ENCODE measurements at regions not wholly inside any gene's neighbourhood (a gene's known extent, or its start where the extent isn't known, plus 50 kb on each side); places are given as distances from the start of the nearest gene placed in this dataset.

GRCh38 chrX:102784550-102784949, 64.0 kb downstream of the GPRASP3 start:
- H3K4me3 ChIP-seq (ENCODE audit: low read depth in 1 of 3, low read length in 3 of 3), result no peak overlapping the region
- WGBS, result 85% methylated on average over 4 of the region's 4 CpGs
- H3K27ac ChIP-seq (ENCODE audit: low read depth in 1 of 2, low read length in 2 of 2), result no peak overlapping the region
- H3K27me3 ChIP-seq (ENCODE audit: control insufficient read depth in 4 of 4, insufficient read depth in 4 of 4, low read length in 3 of 4), result no peaks in the 10 kb centered on the region
- H3K9ac ChIP-seq (ENCODE audit: low read depth in 1 of 2, low read length in 2 of 2), result no peak overlapping the region
- no peaks in the 10 kb centered on the region for H3K36me3 ChIP-seq (ENCODE audit: control insufficient read depth in 4 of 4, insufficient read depth in 3 of 4, low read depth in 1 of 4, low read length in 3 of 4)
- H3K9me3 ChIP-seq (ENCODE audit: control insufficient read depth in 4 of 4, low read length in 3 of 4), result no peaks in the 10 kb centered on the region
- DNase-seq (ENCODE audit: low spot score), result no peak
- no peaks in the 10 kb centered on the region for H3K4me1 ChIP-seq (ENCODE audit: control insufficient read depth in 4 of 4, insufficient read depth in 4 of 4, low read length in 3 of 4)
- no peak for TF ChIP-seq EGR1 (IDR thresholded peaks at IDR 0.05; ENCODE audit: low read depth in 2 of 2)
- TF ChIP-seq GABPA (IDR thresholded peaks at IDR 0.05 in 1 of 2, conservative IDR thresholded peaks at IDR 0.05 in 1 of 2), result no peak
- no peak for TF ChIP-seq NR2F2 (IDR thresholded peaks at IDR 0.05)
- TF ChIP-seq, protein P1, sequence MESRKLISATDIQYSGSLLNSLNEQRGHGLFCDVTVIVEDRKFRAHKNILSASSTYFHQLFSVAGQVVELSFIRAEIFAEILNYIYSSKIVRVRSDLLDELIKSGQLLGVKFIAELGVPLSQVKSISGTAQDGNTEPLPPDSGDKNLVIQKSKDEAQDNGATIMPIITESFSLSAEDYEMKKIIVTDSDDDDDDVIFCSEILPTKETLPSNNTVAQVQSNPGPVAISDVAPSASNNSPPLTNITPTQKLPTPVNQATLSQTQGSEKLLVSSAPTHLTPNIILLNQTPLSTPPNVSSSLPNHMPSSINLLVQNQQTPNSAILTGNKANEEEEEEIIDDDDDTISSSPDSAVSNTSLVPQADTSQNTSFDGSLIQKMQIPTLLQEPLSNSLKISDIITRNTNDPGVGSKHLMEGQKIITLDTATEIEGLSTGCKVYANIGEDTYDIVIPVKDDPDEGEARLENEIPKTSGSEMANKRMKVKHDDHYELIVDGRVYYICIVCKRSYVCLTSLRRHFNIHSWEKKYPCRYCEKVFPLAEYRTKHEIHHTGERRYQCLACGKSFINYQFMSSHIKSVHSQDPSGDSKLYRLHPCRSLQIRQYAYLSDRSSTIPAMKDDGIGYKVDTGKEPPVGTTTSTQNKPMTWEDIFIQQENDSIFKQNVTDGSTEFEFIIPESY (IDR thresholded peaks at IDR 0.05), result no peak
- no peak for TF ChIP-seq FOXA1 (IDR thresholded peaks at IDR 0.05)
- TF ChIP-seq JUND (IDR thresholded peaks at IDR 0.05), result no peak
- TF ChIP-seq HNF4A (conservative IDR thresholded peaks at IDR 0.05), result no peak
- TF ChIP-seq YY1 (IDR thresholded peaks at IDR 0.05), result no peak
- TF ChIP-seq MAX (IDR thresholded peaks at IDR 0.05), result no peak
- TF ChIP-seq CTCF (IDR thresholded peaks at IDR 0.05; ENCODE audit: low read depth, low read length, missing input control), result no peak
- TF ChIP-seq HNF4G (IDR thresholded peaks at IDR 0.05), result no peak
- TF ChIP-seq RXRA (IDR thresholded peaks at IDR 0.05), result no peak
- TF ChIP-seq RAD21 (IDR thresholded peaks at IDR 0.05), result no peak
- TF ChIP-seq, protein P2, sequence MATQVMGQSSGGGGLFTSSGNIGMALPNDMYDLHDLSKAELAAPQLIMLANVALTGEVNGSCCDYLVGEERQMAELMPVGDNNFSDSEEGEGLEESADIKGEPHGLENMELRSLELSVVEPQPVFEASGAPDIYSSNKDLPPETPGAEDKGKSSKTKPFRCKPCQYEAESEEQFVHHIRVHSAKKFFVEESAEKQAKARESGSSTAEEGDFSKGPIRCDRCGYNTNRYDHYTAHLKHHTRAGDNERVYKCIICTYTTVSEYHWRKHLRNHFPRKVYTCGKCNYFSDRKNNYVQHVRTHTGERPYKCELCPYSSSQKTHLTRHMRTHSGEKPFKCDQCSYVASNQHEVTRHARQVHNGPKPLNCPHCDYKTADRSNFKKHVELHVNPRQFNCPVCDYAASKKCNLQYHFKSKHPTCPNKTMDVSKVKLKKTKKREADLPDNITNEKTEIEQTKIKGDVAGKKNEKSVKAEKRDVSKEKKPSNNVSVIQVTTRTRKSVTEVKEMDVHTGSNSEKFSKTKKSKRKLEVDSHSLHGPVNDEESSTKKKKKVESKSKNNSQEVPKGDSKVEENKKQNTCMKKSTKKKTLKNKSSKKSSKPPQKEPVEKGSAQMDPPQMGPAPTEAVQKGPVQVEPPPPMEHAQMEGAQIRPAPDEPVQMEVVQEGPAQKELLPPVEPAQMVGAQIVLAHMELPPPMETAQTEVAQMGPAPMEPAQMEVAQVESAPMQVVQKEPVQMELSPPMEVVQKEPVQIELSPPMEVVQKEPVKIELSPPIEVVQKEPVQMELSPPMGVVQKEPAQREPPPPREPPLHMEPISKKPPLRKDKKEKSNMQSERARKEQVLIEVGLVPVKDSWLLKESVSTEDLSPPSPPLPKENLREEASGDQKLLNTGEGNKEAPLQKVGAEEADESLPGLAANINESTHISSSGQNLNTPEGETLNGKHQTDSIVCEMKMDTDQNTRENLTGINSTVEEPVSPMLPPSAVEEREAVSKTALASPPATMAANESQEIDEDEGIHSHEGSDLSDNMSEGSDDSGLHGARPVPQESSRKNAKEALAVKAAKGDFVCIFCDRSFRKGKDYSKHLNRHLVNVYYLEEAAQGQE (IDR thresholded peaks at IDR 0.05), result no peak
- no peak for TF ChIP-seq TAF1 (conservative IDR thresholded peaks at IDR 0.05)
- no peak for TF ChIP-seq ATF3 (IDR thresholded peaks at IDR 0.05)
- TF ChIP-seq FOXA2 (IDR thresholded peaks at IDR 0.05), result no peak
- no peak for TF ChIP-seq SP1 (IDR thresholded peaks at IDR 0.05)
